ENCODE measurements at regions not wholly inside any gene's neighbourhood (a gene's known extent, or its start where the extent isn't known, plus 50 kb on each side); places are given as distances from the start of the nearest gene placed in this dataset.
"Not testable (repeated sequence)": the region's sequence is repeated elsewhere in the genome, so short reads cannot be mapped to it uniquely, and the experiment has no call there.

GRCh38 chr6:130560231-130560630 is 194.4 kb downstream of the TMEM200A start:
- TF ChIP-seq POLR2A (IDR thresholded peaks at IDR 0.05) (no peak), CTCF (IDR thresholded peaks at IDR 0.05) (no peak), POLR2AphosphoS5 (IDR thresholded peaks at IDR 0.05) (no peak), EP300 (IDR thresholded peaks at IDR 0.05) (no peak)
- Histone ChIP-seq H3K36me3 (no peaks in the 10 kb centered on the region), H3K4me1 (no peaks in the 10 kb centered on the region), H3K9me3 (no peaks in the 10 kb centered on the region), H3K27ac (no peak overlapping the region), H3K27me3 (no peaks in the 10 kb centered on the region), H3K4me3 (no peak overlapping the region)
- 37 to 71% methylated on average over 2 of the region's 2 CpGs for WGBS, 2 donors (ENCODE audit: low coverage in 1 of 2)
- ATAC-seq, result no peak

- not testable (repeated sequence) for H3K27ac ChIP-seq, H3K9me3 ChIP-seq, ATAC-seq, H3K4me3 ChIP-seq, H3K27me3 ChIP-seq, H3K36me3 ChIP-seq, H3K4me1 ChIP-seq
- WGBS, 2 donors (ENCODE audit: low coverage in 1 of 2), result 49 to 81% methylated on average over 2 of the region's 2 CpGs
Observed at GRCh38 chr6:130561159-130561558, 195.3 kb downstream of the TMEM200A start.

GRCh38 chr6:130565696-130566095 is 199.9 kb downstream of the TMEM200A start:
- TF ChIP-seq EP300 (IDR thresholded peaks at IDR 0.05) (no peak), POLR2A (IDR thresholded peaks at IDR 0.05) (no peak), POLR2AphosphoS5 (IDR thresholded peaks at IDR 0.05) (no peak), CTCF (IDR thresholded peaks at IDR 0.05) (no peak)
- Histone ChIP-seq H3K4me3 (no peak overlapping the region), H3K36me3 (no peaks in the 10 kb centered on the region), H3K9me3 (peaks cover 0 to under 1% (median 0%) of the 10 kb centered on the region in 3 donors), H3K27me3 (no peaks in the 10 kb centered on the region), H3K27ac (no peak overlapping the region), H3K4me1 (no peaks in the 10 kb centered on the region)
- ATAC-seq, result no peak
- WGBS, 2 donors (ENCODE audit: low coverage in 1 of 2), result 42 to 75% methylated on average over 1 to 2 of the region's 2 CpGs

- no peak for TF ChIP-seq POLR2A (IDR thresholded peaks at IDR 0.05)
- TF ChIP-seq EP300 (IDR thresholded peaks at IDR 0.05), result no peak
- TF ChIP-seq POLR2AphosphoS5 (IDR thresholded peaks at IDR 0.05), result no peak
- no peak for TF ChIP-seq CTCF (IDR thresholded peaks at IDR 0.05)
- no peak for ATAC-seq
- Histone ChIP-seq H3K27me3 (no peaks in the 10 kb centered on the region), H3K36me3 (no peaks in the 10 kb centered on the region), H3K9me3 (peaks cover 0 to 6% (median 0%) of the 10 kb centered on the region in 3 donors), H3K27ac (no peak overlapping the region), H3K4me3 (no peak overlapping the region), H3K4me1 (no peaks in the 10 kb centered on the region)
- 9 to 32% methylated on average over 2 of the region's 2 CpGs for WGBS, 2 donors (ENCODE audit: low coverage in 1 of 2)
Observed at GRCh38 chr6:130574146-130574545, 208.3 kb downstream of the TMEM200A start.

GRCh38 chr6:130575557-130575956 is 209.7 kb downstream of the TMEM200A start:
- 61 to 63% methylated on average over 3 of the region's 3 CpGs for WGBS, 2 donors (ENCODE audit: low coverage in 1 of 2)
- H3K4me1 ChIP-seq, result no peaks in the 10 kb centered on the region
- no peak for ATAC-seq
- H3K27ac ChIP-seq, result no peak overlapping the region
- no peaks in the 10 kb centered on the region for H3K27me3 ChIP-seq
- peaks cover 0 to 6% (median 0%) of the 10 kb centered on the region in 3 donors for H3K9me3 ChIP-seq
- TF ChIP-seq CTCF (IDR thresholded peaks at IDR 0.05) (no peak), POLR2AphosphoS5 (IDR thresholded peaks at IDR 0.05) (no peak)
- H3K4me3 ChIP-seq, result no peak overlapping the region
- H3K36me3 ChIP-seq, result no peaks in the 10 kb centered on the region

GRCh38 chr6:130575971-130576370 is 210.2 kb downstream of the TMEM200A start:
- H3K4me1 ChIP-seq, result no peaks in the 10 kb centered on the region
- no peaks in the 10 kb centered on the region for H3K27me3 ChIP-seq
- H3K36me3 ChIP-seq, result no peaks in the 10 kb centered on the region
- WGBS, 2 donors (ENCODE audit: low coverage in 1 of 2), result 63 to 83% methylated on average over 1 to 2 of the region's 2 CpGs
- no peak overlapping the region for H3K27ac ChIP-seq
- TF ChIP-seq POLR2AphosphoS5 (IDR thresholded peaks at IDR 0.05), result no peak
- no peak for TF ChIP-seq EP300 (IDR thresholded peaks at IDR 0.05)
- TF ChIP-seq CTCF (IDR thresholded peaks at IDR 0.05), result no peak
- TF ChIP-seq POLR2A (IDR thresholded peaks at IDR 0.05), result no peak
- ATAC-seq, result no peak
- H3K4me3 ChIP-seq, result no peak overlapping the region
- H3K9me3 ChIP-seq, result peaks cover 0 to 3% (median 0%) of the 10 kb centered on the region in 3 donors

Data from gastroesophageal sphincter (tissue), 4 donors.